Activated CD8-positive, alpha-beta T cell treated with anti-CD3 and anti-CD28 coated beads for 36 hours (primary cell): ENCODE measurements at regions not wholly inside any gene's neighbourhood (a gene's known extent, or its start where the extent isn't known, plus 50 kb on each side); places are given as distances from the start of the nearest gene placed in this dataset.

Experiments used
- ATAC-seq: fragments of 200-7000 bp; cut with Tn5 transposase; one replicate; pipeline ENCODE4 v1.10.0; 2021; ENCODE audit warnings: mild to moderate bottlenecking, moderate library complexity
- CTCF ChIA-PET: fragments of 350-600 bp; sonication (Branson Sonifier 250); formaldehyde crosslinking; loops from one replicate; lab custom pipeline; 2021; ENCODE audit warnings: antibody characterized with exemption; lab: Charles Lee
- POLR2A ChIA-PET: fragments of 350-600 bp; sonication (Branson Sonifier 250); formaldehyde crosslinking; loops from one replicate; lab custom pipeline; 2021; ENCODE audit warnings: antibody characterized with exemption; lab: Charles Lee
- DNase-seq: peaks from one replicate; pipeline ENCODE4 v3.0.0-alpha.2; 2020
- H3K27ac Mint-ChIP-seq: one replicate; pipeline ENCODE4 v1.8.0; 2021; ENCODE audit warnings: mild to moderate bottlenecking, mixed read lengths
- H3K27me3 Mint-ChIP-seq: one replicate; pipeline ENCODE4 v1.8.0; 2021; ENCODE audit warnings: mixed read lengths
- H3K36me3 Mint-ChIP-seq: one replicate; pipeline ENCODE4 v1.8.0; 2021; ENCODE audit warnings: low read depth, mixed read lengths
- H3K4me1 Mint-ChIP-seq: one replicate; pipeline ENCODE4 v1.8.0; 2021; ENCODE audit warnings: low read depth, mixed read lengths
- H3K4me3 Mint-ChIP-seq: one replicate; pipeline ENCODE4 v1.8.0; 2021; ENCODE audit warnings: mild to moderate bottlenecking, moderate library complexity, mixed read lengths
- H3K9me3 Mint-ChIP-seq: one replicate; pipeline ENCODE4 v1.8.0; 2021; ENCODE audit warnings: mixed read lengths
- intact Hi-C: fragments of 100-400 bp; cut with micrococcal nuclease; formaldehyde crosslinking; loops from one replicate; pipeline ENCODE4 v1.10.0; 2022
- TF ChIP-seq, protein P1 (sequence below): fragments of 200-600 bp; IDR thresholded peaks from one replicate; pipeline ENCODE4 v1.8.0; 2022; ENCODE audit warnings: antibody characterized with exemption, mild to moderate bottlenecking

DNA sequence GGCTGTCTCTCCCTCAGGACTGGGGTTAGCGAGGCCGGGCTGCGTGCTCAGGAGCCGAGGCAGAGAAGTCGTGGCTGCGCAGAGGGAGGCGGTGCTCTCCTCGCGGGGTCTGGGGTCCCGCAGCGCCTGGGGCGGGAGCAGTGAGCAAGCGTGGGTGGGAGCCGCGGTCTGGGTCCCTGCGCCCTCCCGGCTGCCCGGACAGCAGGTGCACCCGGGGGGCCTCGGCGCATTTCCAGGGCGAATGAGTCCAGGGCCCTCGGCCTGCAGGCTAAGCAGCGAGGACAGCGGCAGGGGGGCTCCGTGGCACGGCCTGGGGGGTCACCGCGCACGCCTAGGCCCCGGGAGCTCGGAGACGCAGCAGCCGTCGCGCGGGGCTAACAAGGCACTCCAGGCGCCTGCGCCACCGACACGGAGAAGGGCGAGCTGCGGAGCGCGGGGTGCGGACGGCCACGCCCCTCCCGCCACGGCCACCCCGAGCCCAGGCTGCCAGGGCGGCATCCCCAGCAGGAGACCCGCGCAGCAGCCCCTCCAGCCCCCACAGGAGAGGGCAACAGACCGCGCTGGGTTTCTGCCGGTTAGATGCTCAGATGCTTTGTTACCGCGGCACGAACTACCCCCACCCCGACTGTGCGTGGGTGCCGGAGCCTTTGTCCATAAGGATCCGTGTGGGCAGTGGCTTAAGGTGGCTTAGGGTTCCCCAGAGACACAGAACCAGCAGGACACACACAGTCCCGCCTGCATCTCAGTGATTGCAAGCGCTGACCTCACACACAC is 117.7 kb upstream of the C14orf180 start:
- ChIA-PET CTCF (interaction anchor here (1.2 kb wide), 1 partner anchor 30 kb away, joined by 3 read pairs; no protein-coding TSS in a partner anchor), POLR2A (no interaction called here)
- TF ChIP-seq, protein P1, sequence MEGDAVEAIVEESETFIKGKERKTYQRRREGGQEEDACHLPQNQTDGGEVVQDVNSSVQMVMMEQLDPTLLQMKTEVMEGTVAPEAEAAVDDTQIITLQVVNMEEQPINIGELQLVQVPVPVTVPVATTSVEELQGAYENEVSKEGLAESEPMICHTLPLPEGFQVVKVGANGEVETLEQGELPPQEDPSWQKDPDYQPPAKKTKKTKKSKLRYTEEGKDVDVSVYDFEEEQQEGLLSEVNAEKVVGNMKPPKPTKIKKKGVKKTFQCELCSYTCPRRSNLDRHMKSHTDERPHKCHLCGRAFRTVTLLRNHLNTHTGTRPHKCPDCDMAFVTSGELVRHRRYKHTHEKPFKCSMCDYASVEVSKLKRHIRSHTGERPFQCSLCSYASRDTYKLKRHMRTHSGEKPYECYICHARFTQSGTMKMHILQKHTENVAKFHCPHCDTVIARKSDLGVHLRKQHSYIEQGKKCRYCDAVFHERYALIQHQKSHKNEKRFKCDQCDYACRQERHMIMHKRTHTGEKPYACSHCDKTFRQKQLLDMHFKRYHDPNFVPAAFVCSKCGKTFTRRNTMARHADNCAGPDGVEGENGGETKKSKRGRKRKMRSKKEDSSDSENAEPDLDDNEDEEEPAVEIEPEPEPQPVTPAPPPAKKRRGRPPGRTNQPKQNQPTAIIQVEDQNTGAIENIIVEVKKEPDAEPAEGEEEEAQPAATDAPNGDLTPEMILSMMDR: no peak
- no peak for DNase-seq
- Mint-ChIP-seq H3K27me3 (peaks cover 49% of the 10 kb centered on the region), H3K4me1 (peaks cover 8% of the 10 kb centered on the region), H3K27ac (no peak overlapping the region), H3K36me3 (no peaks in the 10 kb centered on the region), H3K4me3 (no peak overlapping the region), H3K9me3 (no peaks in the 10 kb centered on the region)
- no peak for ATAC-seq
- intact Hi-C loops: no loop called here

DNA sequence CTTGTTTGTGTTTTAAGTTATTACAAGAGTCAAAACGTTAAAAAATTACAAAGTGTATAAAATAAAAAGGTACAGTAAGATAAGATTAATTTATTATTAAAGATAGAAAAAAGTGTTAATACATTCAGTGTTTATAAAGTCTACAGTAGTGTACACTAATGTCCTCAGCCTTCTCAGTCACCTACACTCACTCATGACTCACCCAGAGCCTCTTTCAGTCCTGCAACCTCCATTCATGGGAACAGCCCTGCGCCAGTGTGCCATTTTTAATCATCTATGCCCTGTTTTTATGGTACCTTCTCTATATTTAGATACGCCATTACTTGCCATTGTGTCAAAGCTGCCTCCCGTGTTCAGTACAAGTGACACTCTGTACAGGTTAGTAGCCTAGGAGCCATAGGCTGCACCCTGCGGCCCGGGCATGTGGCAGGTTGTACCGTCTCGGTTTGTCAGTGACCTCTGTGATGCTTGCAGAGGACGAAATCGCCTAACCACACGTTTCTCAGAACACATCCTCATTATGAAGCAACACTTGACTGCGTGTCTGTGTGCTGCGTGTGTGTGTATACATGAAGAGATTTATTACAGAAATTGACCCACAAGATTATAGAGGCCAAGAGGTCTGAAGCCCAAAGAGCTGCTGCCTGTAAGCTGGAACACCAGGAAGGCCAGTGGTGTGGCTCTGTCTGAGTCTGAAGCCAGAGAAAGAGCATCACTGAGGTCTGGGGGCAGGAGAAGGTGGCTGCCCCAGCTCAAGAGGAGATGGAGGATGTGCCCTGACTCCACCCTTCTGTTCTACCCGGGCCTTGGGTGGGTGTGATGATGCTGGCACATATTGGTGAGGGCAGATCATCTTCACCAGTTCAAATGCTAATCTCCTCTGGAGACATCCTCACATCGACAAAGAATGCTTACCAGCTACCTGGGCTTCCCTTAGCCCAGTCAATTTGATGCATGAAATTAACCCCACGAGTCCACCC is 116.6 kb upstream of the C14orf180 start:
- ChIA-PET CTCF (interaction anchor here (1.2 kb wide), 1 partner anchor 31 kb away, joined by 3 read pairs; no protein-coding TSS in a partner anchor), POLR2A (interaction anchor here (0.8 kb wide), 1 partner anchor 18 kb away, joined by 3 read pairs; no protein-coding TSS in a partner anchor)
- H3K36me3 Mint-ChIP-seq: no peaks in the 10 kb centered on the region
- peaks cover 8% of the 10 kb centered on the region for H3K4me1 Mint-ChIP-seq
- TF ChIP-seq, protein P1: no peak
- H3K27ac Mint-ChIP-seq: no peak overlapping the region
- ATAC-seq (peak; percentile 42), DNase-seq (no peak)
- no peaks in the 10 kb centered on the region for H3K9me3 Mint-ChIP-seq
- intact Hi-C loops: no loop called here
- peaks cover 43% of the 10 kb centered on the region for H3K27me3 Mint-ChIP-seq
- H3K4me3 Mint-ChIP-seq: no peak overlapping the region

DNA sequence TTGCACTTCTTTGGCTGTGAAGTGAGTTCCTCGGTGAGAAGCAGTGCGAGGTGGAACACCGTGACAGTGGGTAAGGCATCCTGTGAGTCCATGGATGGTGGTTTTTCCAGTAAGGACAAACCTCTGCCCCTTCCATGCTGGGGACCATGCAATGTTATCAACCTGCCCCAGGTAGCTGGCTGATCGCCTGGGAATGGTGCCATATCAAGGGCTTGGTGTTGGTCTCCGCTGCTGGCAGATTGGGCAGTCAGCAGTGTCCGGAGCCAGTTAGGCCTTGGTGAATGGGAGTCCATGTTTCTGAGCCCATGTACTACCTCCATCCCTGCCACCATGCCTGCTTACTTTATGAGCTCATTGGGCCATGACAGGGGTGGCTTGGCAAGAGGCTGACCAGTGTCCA is 114.7 kb upstream of the C14orf180 start:
- no peaks in the 10 kb centered on the region for H3K9me3 Mint-ChIP-seq
- peaks cover 8% of the 10 kb centered on the region for H3K4me1 Mint-ChIP-seq
- H3K27ac Mint-ChIP-seq: no peak overlapping the region
- POLR2A ChIA-PET: no interaction called here
- no peak overlapping the region for H3K4me3 Mint-ChIP-seq
- no peaks in the 10 kb centered on the region for H3K36me3 Mint-ChIP-seq
- intact Hi-C loops: no loop called here
- H3K27me3 Mint-ChIP-seq: peaks cover 30% of the 10 kb centered on the region
- no peak for ATAC-seq
- CTCF ChIA-PET: no interaction called here
- no peak for DNase-seq
- TF ChIP-seq, protein P1: no peak

DNA sequence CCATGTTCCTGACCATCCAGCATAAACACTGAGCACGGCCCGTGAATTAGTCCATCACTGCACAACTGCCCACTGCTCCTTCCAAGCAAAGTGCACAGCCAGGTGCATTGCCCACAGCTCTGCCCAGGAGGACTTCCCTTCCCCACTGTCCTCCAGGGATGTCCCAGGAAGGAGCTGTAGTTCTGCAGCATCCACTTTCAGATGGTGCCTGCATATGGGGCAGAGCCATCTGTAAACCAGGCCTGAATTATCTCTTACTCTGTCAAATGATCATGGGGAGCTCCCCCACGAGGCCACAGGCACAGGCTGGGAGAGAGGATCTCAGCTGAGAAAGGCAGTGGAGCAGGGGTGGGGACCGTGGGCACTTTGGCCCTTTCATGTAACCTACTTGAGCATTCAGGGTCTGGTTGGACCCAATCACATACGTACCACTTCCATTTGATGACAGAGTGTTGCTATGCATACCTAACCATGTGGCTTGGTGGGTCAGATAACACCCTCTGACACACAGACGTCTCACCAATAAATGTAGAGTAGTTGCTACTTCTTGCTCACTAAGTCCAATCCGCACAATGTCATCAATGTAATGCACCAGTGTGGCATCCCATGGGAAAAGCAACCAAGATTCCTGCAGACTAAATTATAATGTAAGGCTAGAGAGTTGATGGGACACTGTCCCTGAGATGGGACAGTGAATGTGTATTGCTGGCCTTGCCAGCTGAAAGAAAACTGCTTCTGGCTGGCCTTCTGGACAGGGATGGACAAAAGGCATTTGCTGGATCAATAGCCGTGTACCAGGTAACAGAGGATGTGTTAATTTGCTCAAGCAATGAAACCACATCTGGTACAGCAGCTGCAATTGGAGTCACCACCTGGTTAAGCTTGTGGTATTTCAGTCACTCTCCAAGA is 113.8 kb upstream of the C14orf180 start:
- CTCF ChIA-PET: no interaction called here
- DNase-seq: no peak
- TF ChIP-seq, protein P1: no peak
- peaks cover 22% of the 10 kb centered on the region for H3K27me3 Mint-ChIP-seq
- ATAC-seq: no peak
- no peak overlapping the region for H3K27ac Mint-ChIP-seq
- peaks cover 4% of the 10 kb centered on the region for H3K4me1 Mint-ChIP-seq
- no peaks in the 10 kb centered on the region for H3K36me3 Mint-ChIP-seq
- POLR2A ChIA-PET: interaction anchor here (0.6 kb wide), 1 partner anchor 44 kb away, joined by 3 read pairs; no protein-coding TSS in a partner anchor
- no peak overlapping the region for H3K4me3 Mint-ChIP-seq
- no peaks in the 10 kb centered on the region for H3K9me3 Mint-ChIP-seq
- intact Hi-C loops: no loop called here
